BLaER1 treated with 17β-estradiol and CSF1 and Interleukin-3, amounts not matched to agents 10 nM and 100 nM (cell line): ENCODE measurements at regions not wholly inside any gene's neighbourhood (a gene's known extent, or its start where the extent isn't known, plus 50 kb on each side); places are given as distances from the start of the nearest gene placed in this dataset.

Experiments
- H3K27ac ChIP-seq, 11 experiments: shearing (Covaris generic); formaldehyde crosslinking; 2 replicates each; pipeline ENCODE4 v1.8.1; 2022
- H3K27me3 ChIP-seq, 11 experiments: shearing (Covaris generic); formaldehyde crosslinking; 2 replicates each; pipeline ENCODE4 v1.8.1; 2022
- H3K36me3 ChIP-seq, 11 experiments: shearing (Covaris generic); formaldehyde crosslinking; 2 replicates each; pipeline ENCODE4 v1.8.1; 2022
- H3K4me1 ChIP-seq, 10 experiments: shearing (Covaris generic); formaldehyde crosslinking; 2 replicates each; pipeline ENCODE4 v1.8.1; 2022
- H3K4me2 ChIP-seq, 11 experiments: shearing (Covaris generic); formaldehyde crosslinking; 2 replicates each; pipeline ENCODE4 v1.8.1; 2022
- H3K4me3 ChIP-seq, 10 experiments: shearing (Covaris generic); formaldehyde crosslinking; 2 replicates each; pipeline ENCODE4 v1.8.1; 2022
- H3K9ac ChIP-seq, 11 experiments: shearing (Covaris generic); formaldehyde crosslinking; 2 replicates each; pipeline ENCODE4 v1.8.1; 2022
- H3K9me3 ChIP-seq, 11 experiments: shearing (Covaris generic); formaldehyde crosslinking; replicated peaks in 1 of 11; 2 replicates each; pipeline ENCODE4 v1.8.1; 2022
- H4K20me1 ChIP-seq, 11 experiments: shearing (Covaris generic); formaldehyde crosslinking; 2 replicates each; pipeline ENCODE4 v1.8.1; 2022
- Cebpa-rat ChIP-seq, 11 experiments: shearing (Covaris generic); IDR thresholded peaks; 2 replicates each; pipeline ENCODE4 v1.8.1; 2022

- no peak overlapping the region for H3K27ac ChIP-seq
- H3K27me3 ChIP-seq: no peaks in the 10 kb centered on the region
- H3K9ac ChIP-seq: no peak overlapping the region
- no peak overlapping the region for H3K4me3 ChIP-seq
- no peaks in the 10 kb centered on the region for H3K36me3 ChIP-seq
- TF ChIP-seq Cebpa-rat (IDR thresholded peaks at IDR 0.05): no peak
- no peaks in the 10 kb centered on the region for H3K4me1 ChIP-seq
- H3K9me3 ChIP-seq: no peaks in the 10 kb centered on the region
- no peak overlapping the region for H3K4me2 ChIP-seq
- H4K20me1 ChIP-seq: no peaks in the 10 kb centered on the region
Measured at GRCh38 chr18:40708726-40709125, 1246.3 kb upstream of the PIK3C3 start.

GRCh38 chr18:40707797-40708196 lies 1247.2 kb upstream of the PIK3C3 start:
- H3K4me3 ChIP-seq: no peak overlapping the region
- no peak overlapping the region for H3K27ac ChIP-seq
- no peak overlapping the region for H3K9ac ChIP-seq
- H3K27me3 ChIP-seq: no peaks in the 10 kb centered on the region
- no peaks in the 10 kb centered on the region for H4K20me1 ChIP-seq
- H3K4me2 ChIP-seq: no peak overlapping the region
- no peak for TF ChIP-seq Cebpa-rat (IDR thresholded peaks at IDR 0.05)
- H3K9me3 ChIP-seq: no peaks in the 10 kb centered on the region
- no peaks in the 10 kb centered on the region for H3K4me1 ChIP-seq
- no peaks in the 10 kb centered on the region for H3K36me3 ChIP-seq

GRCh38 chr18:40698129-40698528 lies 1256.9 kb upstream of the PIK3C3 start:
- no peak overlapping the region for H3K9ac ChIP-seq
- TF ChIP-seq Cebpa-rat (IDR thresholded peaks at IDR 0.05): no peak
- H4K20me1 ChIP-seq: no peaks in the 10 kb centered on the region
- H3K27me3 ChIP-seq: no peaks in the 10 kb centered on the region
- no peak overlapping the region for H3K4me2 ChIP-seq
- H3K36me3 ChIP-seq: no peaks in the 10 kb centered on the region
- no peaks in the 10 kb centered on the region for H3K4me1 ChIP-seq
- H3K9me3 ChIP-seq: peaks cover 9 to 18% (median 13%) of the 10 kb centered on the region in 11 experiments; a peak in 20 of 22 replicates
- H3K4me3 ChIP-seq: no peak overlapping the region
- H3K27ac ChIP-seq: no peak overlapping the region

- no peak for TF ChIP-seq Cebpa-rat (IDR thresholded peaks at IDR 0.05)
- no peak overlapping the region for H3K4me2 ChIP-seq
- no peak overlapping the region for H3K27ac ChIP-seq
- H3K4me1 ChIP-seq: no peaks in the 10 kb centered on the region
- no peak overlapping the region for H3K4me3 ChIP-seq
- no peak overlapping the region for H3K9ac ChIP-seq
- no peaks in the 10 kb centered on the region for H3K36me3 ChIP-seq
- peaks cover 9 to 18% (median 13%) of the 10 kb centered on the region in 11 experiments; a peak in 20 of 22 replicates for H3K9me3 ChIP-seq
- H3K27me3 ChIP-seq: no peaks in the 10 kb centered on the region
- H4K20me1 ChIP-seq: no peaks in the 10 kb centered on the region
Measured at GRCh38 chr18:40695526-40695925, 1259.5 kb upstream of the PIK3C3 start.

- Histone ChIP-seq H3K27me3 (no peaks in the 10 kb centered on the region), H3K9me3 (peaks cover under 1 to 5% (median 2%) of the 10 kb centered on the region in 11 experiments; a peak in 12 of 22 replicates), H3K4me1 (no peaks in the 10 kb centered on the region), H3K4me3 (no peak overlapping the region), H4K20me1 (no peaks in the 10 kb centered on the region), H3K9ac (no peak overlapping the region), H3K4me2 (no peak overlapping the region), H3K27ac (no peak overlapping the region), H3K36me3 (no peaks in the 10 kb centered on the region)
- TF ChIP-seq Cebpa-rat (IDR thresholded peaks at IDR 0.05): no peak
Measured at GRCh38 chr18:40692871-40693270, 1262.2 kb upstream of the PIK3C3 start.

- Histone ChIP-seq H3K9me3 (0 out of 22 replicates have a peak, but pooled peaks cover 0 to 5% (median 0%) of the 10 kb centered on the region in 11 experiments), H3K27me3 (no peaks in the 10 kb centered on the region), H3K36me3 (no peaks in the 10 kb centered on the region), H3K9ac (no peak overlapping the region), H4K20me1 (no peaks in the 10 kb centered on the region), H3K4me1 (no peaks in the 10 kb centered on the region), H3K4me3 (no peak overlapping the region), H3K4me2 (no peak overlapping the region), H3K27ac (no peak overlapping the region)
- no peak for TF ChIP-seq Cebpa-rat (IDR thresholded peaks at IDR 0.05)
Measured at GRCh38 chr18:40690062-40690461, 1265.0 kb upstream of the PIK3C3 start.

- no peak overlapping the region for H3K27ac ChIP-seq
- H3K36me3 ChIP-seq: no peaks in the 10 kb centered on the region
- H3K9ac ChIP-seq: no peak overlapping the region
- H3K9me3 ChIP-seq: no peaks in the 10 kb centered on the region
- H3K27me3 ChIP-seq: no peaks in the 10 kb centered on the region
- no peaks in the 10 kb centered on the region for H4K20me1 ChIP-seq
- H3K4me1 ChIP-seq: no peaks in the 10 kb centered on the region
- no peak overlapping the region for H3K4me3 ChIP-seq
- no peak for TF ChIP-seq Cebpa-rat (IDR thresholded peaks at IDR 0.05)
- no peak overlapping the region for H3K4me2 ChIP-seq
Measured at GRCh38 chr18:40687399-40687798, 1267.6 kb upstream of the PIK3C3 start.

GRCh38 chr18:40686836-40687235 lies 1268.2 kb upstream of the PIK3C3 start:
- H3K4me1 ChIP-seq: no peaks in the 10 kb centered on the region
- H3K9ac ChIP-seq: no peak overlapping the region
- H3K36me3 ChIP-seq: no peaks in the 10 kb centered on the region
- H4K20me1 ChIP-seq: no peaks in the 10 kb centered on the region
- H3K4me2 ChIP-seq: no peak overlapping the region
- H3K27me3 ChIP-seq: no peaks in the 10 kb centered on the region
- no peaks in the 10 kb centered on the region for H3K9me3 ChIP-seq
- no peak overlapping the region for H3K4me3 ChIP-seq
- TF ChIP-seq Cebpa-rat (IDR thresholded peaks at IDR 0.05): no peak
- no peak overlapping the region for H3K27ac ChIP-seq

GRCh38 chr18:40685219-40685618 lies 1269.8 kb upstream of the PIK3C3 start:
- Histone ChIP-seq H3K27ac (no peak overlapping the region), H3K27me3 (no peaks in the 10 kb centered on the region), H3K4me2 (no peak overlapping the region), H3K9ac (no peak overlapping the region), H3K9me3 (no peaks in the 10 kb centered on the region), H3K4me3 (no peak overlapping the region), H3K4me1 (no peaks in the 10 kb centered on the region), H4K20me1 (no peaks in the 10 kb centered on the region), H3K36me3 (no peaks in the 10 kb centered on the region)
- no peak for TF ChIP-seq Cebpa-rat (IDR thresholded peaks at IDR 0.05)

GRCh38 chr18:40678318-40678717 lies 1276.7 kb upstream of the PIK3C3 start:
- Histone ChIP-seq H4K20me1 (no peaks in the 10 kb centered on the region), H3K36me3 (no peaks in the 10 kb centered on the region), H3K4me1 (no peaks in the 10 kb centered on the region), H3K27me3 (no peaks in the 10 kb centered on the region), H3K9ac (no peak overlapping the region), H3K4me2 (no peak overlapping the region), H3K27ac (no peak overlapping the region), H3K9me3 (no peaks in the 10 kb centered on the region), H3K4me3 (no peak overlapping the region)
- no peak for TF ChIP-seq Cebpa-rat (IDR thresholded peaks at IDR 0.05)
